SK-N-SH (cell line): ENCODE measurements at regions not wholly inside any gene's neighbourhood (a gene's known extent, or its start where the extent isn't known, plus 50 kb on each side); places are given as distances from the start of the nearest gene placed in this dataset.

Experiments used
- CTCF ChIA-PET: fragments of 300-600, 350-600 bp; formaldehyde crosslinking; extraction: SDS; loops from one replicate; lab custom pipeline; 2021; lab: Yijun Ruan, JAX
- POLR2A ChIA-PET: fragments of 350-600 bp; sonication (Branson Sonifier 250); formaldehyde crosslinking; extraction: SDS; loops from one replicate; lab custom pipeline; 2020; ENCODE audit warnings: antibody characterized with exemption, inconsistent platforms; lab: Yijun Ruan, JAX
- DNase-seq: peaks from one replicate; pipeline ENCODE4 v3.0.0; 2012
- H2AFZ ChIP-seq: fragments of 200-600 bp; sonication (generic); 2 replicates; pipeline ENCODE4 v1.8.1; 2016; ENCODE audit warnings: antibody characterized with exemption, mild to moderate bottlenecking, low read depth
- H3F3A ChIP-seq: fragments of 200-600 bp; sonication (generic); replicated peaks from 2 replicates; pipeline ENCODE3; 2016; ENCODE audit warnings: antibody characterized with exemption, mild to moderate bottlenecking; ENCODE audit not compliant: insufficient read depth
- H3K27ac ChIP-seq, 2 experiments: fragments of 200-500 bp in 1 of 2; fragments of 200-600 bp in 1 of 2; sonication (Bioruptor generic) in 1 of 2; sonication (generic), shearing (Covaris generic) in 1 of 2; 2 replicates each; pipeline versions ENCODE4 v1.5.1 to v1.6.1; 2014 to 2016; ENCODE audit warnings: low read depth in 2 of 2, inconsistent platforms in 1 of 2, low read length in 1 of 2, mild to moderate bottlenecking in 1 of 2, mixed read lengths in 1 of 2
- H3K27me3 ChIP-seq: fragments of 200-600 bp; sonication (generic), shearing (Covaris generic); 2 replicates; pipeline ENCODE4 v1.6.1; 2016; ENCODE audit warnings: mixed run types; ENCODE audit not compliant: insufficient read depth
- H3K36me3 ChIP-seq, 2 experiments: fragments of 200-500 bp in 1 of 2; fragments of 200-600 bp in 1 of 2; sonication (Bioruptor generic) in 1 of 2; sonication (generic) in 1 of 2; replicated peaks in 1 of 2; 2 replicates each; pipeline versions ENCODE3 to v1.5.1; 2014 to 2016; ENCODE audit warnings: low read length in 1 of 2, mild to moderate bottlenecking in 1 of 2; ENCODE audit not compliant: insufficient read depth in 2 of 2, control insufficient read depth in 1 of 2
- H3K4me1 ChIP-seq, 2 experiments: fragments of 200-500 bp in 1 of 2; fragments of 200-600 bp in 1 of 2; sonication (Bioruptor generic) in 1 of 2; sonication (generic), shearing (Covaris generic) in 1 of 2; 2 replicates each; pipeline versions ENCODE4 v1.5.1 to v1.6.1; 2014 to 2016; ENCODE audit warnings: low read depth in 1 of 2, low read length in 1 of 2, mixed run types in 1 of 2; ENCODE audit not compliant: insufficient read depth in 2 of 2, control insufficient read depth in 1 of 2
- H3K4me2 ChIP-seq: fragments of 200-600 bp; sonication (generic), shearing (Covaris generic); 2 replicates; pipeline ENCODE4 v1.6.1; 2017; ENCODE audit warnings: mixed run types
- H3K4me3 ChIP-seq, 2 experiments: fragments of 200-500 bp in 1 of 2; fragments of 200-600 bp in 1 of 2; sonication (Bioruptor generic) in 1 of 2; sonication (generic), shearing (Covaris generic) in 1 of 2; 2 replicates each; pipeline versions ENCODE4 v1.5.1 to v1.8.1; 2014 to 2016; ENCODE audit warnings: low read depth in 2 of 2, inconsistent platforms in 1 of 2, low read length in 1 of 2, mild to moderate bottlenecking in 1 of 2, mixed read lengths in 1 of 2, moderate library complexity in 1 of 2
- H3K79me2 ChIP-seq: fragments of 200-600 bp; sonication (generic); 2 replicates; pipeline ENCODE4 v1.8.1; 2017; ENCODE audit warnings: mild to moderate bottlenecking; ENCODE audit not compliant: insufficient read depth
- H3K9ac ChIP-seq: fragments of 200-600 bp; sonication (generic); 2 replicates; pipeline ENCODE4 v1.6.1; 2017; ENCODE audit warnings: mixed run types
- H3K9me2 ChIP-seq: fragments of 200-600 bp; sonication (generic); 2 replicates; pipeline ENCODE4 v1.6.1; 2017; ENCODE audit warnings: mixed run types
- H3K9me3 ChIP-seq: fragments of 200-600 bp; sonication (generic); 2 replicates; pipeline ENCODE4 v1.6.1; 2017; ENCODE audit warnings: mixed run types, mild to moderate bottlenecking, moderate library complexity
- H4K20me1 ChIP-seq: fragments of 200-600 bp; sonication (generic); 2 replicates; pipeline ENCODE4 v1.6.1; 2017; ENCODE audit warnings: mild to moderate bottlenecking, mixed run types; ENCODE audit not compliant: insufficient read depth
- FOSL2 ChIP-seq: IDR thresholded peaks from 2 replicates; pipeline ENCODE4 v1.4.0; 2012; ENCODE audit warnings: low read depth, mild to moderate bottlenecking, moderate library complexity, borderline replicate concordance
- GABPA ChIP-seq: IDR thresholded peaks from 2 replicates; pipeline ENCODE4 v1.4.0; 2012; ENCODE audit warnings: low read depth, mild to moderate bottlenecking
- JUND ChIP-seq: IDR thresholded peaks from 2 replicates; pipeline ENCODE4 v1.4.0; 2012
- MEF2A ChIP-seq: IDR thresholded peaks from 2 replicates; pipeline ENCODE4 v1.4.0; 2012; ENCODE audit warnings: low read depth, borderline replicate concordance
- RCOR1 ChIP-seq: fragments of 150-350 bp; IDR thresholded peaks from 2 replicates; pipeline ENCODE4 v1.6.1; 2017; ENCODE audit warnings: antibody characterized with exemption, low read length
- RXRA ChIP-seq: IDR thresholded peaks from 2 replicates; pipeline ENCODE4 v1.4.0; 2012; ENCODE audit warnings: low read depth, mild to moderate bottlenecking, borderline replicate concordance
- TCF12 ChIP-seq: IDR thresholded peaks from 2 replicates; pipeline ENCODE4 v1.4.0; 2012
- WGBS: methylation state at CpG from one replicate; pipeline ENCODE4 v1.1.6; 2017; ENCODE audit warnings: low lambda C conversion rate; 5-methylcytosine and 5-hydroxymethylcytosine counted together
- TF ChIP-seq, protein P1 (sequence below): IDR thresholded peaks from 2 replicates; pipeline ENCODE4 v1.4.0; 2012; ENCODE audit warnings: low read depth, borderline replicate concordance
- TF ChIP-seq, protein P2 (sequence below): IDR thresholded peaks from 2 replicates; pipeline ENCODE4 v1.4.0; 2012; ENCODE audit warnings: low read depth, borderline replicate concordance
- TF ChIP-seq, protein P3 (sequence below): IDR thresholded peaks from 2 replicates; pipeline ENCODE4 v1.6.1; 2012; ENCODE audit warnings: mild to moderate bottlenecking, low read depth, low read length, moderate library complexity
- TF ChIP-seq, protein P4 (sequence below): IDR thresholded peaks from 2 replicates; pipeline ENCODE4; 2012

DNA sequence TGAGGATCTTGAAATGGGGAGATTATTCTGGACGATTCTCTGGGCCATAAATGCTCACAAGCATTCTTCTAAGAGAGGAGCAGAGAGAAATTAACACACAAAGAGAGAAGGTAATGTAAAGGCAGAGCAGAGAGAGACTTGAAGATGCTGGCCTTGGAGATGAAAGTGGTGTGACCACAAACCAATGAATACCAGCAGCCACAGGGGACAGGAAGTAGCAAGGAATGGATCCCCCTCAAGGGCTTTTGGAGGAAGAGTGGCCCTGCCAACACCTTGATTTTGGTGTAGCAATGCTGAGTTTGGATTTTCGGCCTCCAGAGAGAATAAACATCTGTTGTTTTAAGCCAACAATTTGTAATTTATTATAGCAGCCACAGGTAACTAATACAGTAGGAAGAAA is 1155.6 kb downstream of the TYW1 start:
- Histone ChIP-seq H3K4me1 (peaks cover 0 to 12% of the 10 kb centered on the region in 2 experiments; a peak in 2 of 4 replicates), H3K4me3 (no peak overlapping the region), H3K9me2 (no peaks in the 10 kb centered on the region), H3K4me2 (no peak overlapping the region), H3F3A (no peaks in the 10 kb centered on the region), H3K36me3 (no peaks in the 10 kb centered on the region), H3K79me2 (no peaks in the 10 kb centered on the region), H3K27ac (no peak overlapping the region), H3K9ac (no peak overlapping the region), H3K9me3 (0 out of 2 replicates have a peak, but pooled peaks cover 3% of the 10 kb centered on the region), H3K27me3 (no peaks in the 10 kb centered on the region), H2AFZ (no peak overlapping the region), H4K20me1 (no peaks in the 10 kb centered on the region)
- DNase-seq = no peak
- WGBS = 12% methylated on average over 2 of the region's 2 CpGs
- CTCF ChIA-PET = interaction anchor here (0.8 to 1.3 kb wide), 2 partner anchors 28 to 89 kb away, joined by 3 read pairs; no protein-coding TSS in a partner anchor
- POLR2A ChIA-PET = no interaction called here
- TF ChIP-seq, protein P1, sequence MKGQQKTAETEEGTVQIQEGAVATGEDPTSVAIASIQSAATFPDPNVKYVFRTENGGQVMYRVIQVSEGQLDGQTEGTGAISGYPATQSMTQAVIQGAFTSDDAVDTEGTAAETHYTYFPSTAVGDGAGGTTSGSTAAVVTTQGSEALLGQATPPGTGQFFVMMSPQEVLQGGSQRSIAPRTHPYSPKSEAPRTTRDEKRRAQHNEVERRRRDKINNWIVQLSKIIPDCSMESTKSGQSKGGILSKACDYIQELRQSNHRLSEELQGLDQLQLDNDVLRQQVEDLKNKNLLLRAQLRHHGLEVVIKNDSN = no peak
- TF ChIP-seq RCOR1 (no peak), RXRA (no peak), JUND (no peak), FOSL2 (no peak), MEF2A (no peak), GABPA (no peak), TCF12 (no peak)
- TF ChIP-seq, protein P2, sequence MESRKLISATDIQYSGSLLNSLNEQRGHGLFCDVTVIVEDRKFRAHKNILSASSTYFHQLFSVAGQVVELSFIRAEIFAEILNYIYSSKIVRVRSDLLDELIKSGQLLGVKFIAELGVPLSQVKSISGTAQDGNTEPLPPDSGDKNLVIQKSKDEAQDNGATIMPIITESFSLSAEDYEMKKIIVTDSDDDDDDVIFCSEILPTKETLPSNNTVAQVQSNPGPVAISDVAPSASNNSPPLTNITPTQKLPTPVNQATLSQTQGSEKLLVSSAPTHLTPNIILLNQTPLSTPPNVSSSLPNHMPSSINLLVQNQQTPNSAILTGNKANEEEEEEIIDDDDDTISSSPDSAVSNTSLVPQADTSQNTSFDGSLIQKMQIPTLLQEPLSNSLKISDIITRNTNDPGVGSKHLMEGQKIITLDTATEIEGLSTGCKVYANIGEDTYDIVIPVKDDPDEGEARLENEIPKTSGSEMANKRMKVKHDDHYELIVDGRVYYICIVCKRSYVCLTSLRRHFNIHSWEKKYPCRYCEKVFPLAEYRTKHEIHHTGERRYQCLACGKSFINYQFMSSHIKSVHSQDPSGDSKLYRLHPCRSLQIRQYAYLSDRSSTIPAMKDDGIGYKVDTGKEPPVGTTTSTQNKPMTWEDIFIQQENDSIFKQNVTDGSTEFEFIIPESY = no peak
- TF ChIP-seq, protein P3, sequence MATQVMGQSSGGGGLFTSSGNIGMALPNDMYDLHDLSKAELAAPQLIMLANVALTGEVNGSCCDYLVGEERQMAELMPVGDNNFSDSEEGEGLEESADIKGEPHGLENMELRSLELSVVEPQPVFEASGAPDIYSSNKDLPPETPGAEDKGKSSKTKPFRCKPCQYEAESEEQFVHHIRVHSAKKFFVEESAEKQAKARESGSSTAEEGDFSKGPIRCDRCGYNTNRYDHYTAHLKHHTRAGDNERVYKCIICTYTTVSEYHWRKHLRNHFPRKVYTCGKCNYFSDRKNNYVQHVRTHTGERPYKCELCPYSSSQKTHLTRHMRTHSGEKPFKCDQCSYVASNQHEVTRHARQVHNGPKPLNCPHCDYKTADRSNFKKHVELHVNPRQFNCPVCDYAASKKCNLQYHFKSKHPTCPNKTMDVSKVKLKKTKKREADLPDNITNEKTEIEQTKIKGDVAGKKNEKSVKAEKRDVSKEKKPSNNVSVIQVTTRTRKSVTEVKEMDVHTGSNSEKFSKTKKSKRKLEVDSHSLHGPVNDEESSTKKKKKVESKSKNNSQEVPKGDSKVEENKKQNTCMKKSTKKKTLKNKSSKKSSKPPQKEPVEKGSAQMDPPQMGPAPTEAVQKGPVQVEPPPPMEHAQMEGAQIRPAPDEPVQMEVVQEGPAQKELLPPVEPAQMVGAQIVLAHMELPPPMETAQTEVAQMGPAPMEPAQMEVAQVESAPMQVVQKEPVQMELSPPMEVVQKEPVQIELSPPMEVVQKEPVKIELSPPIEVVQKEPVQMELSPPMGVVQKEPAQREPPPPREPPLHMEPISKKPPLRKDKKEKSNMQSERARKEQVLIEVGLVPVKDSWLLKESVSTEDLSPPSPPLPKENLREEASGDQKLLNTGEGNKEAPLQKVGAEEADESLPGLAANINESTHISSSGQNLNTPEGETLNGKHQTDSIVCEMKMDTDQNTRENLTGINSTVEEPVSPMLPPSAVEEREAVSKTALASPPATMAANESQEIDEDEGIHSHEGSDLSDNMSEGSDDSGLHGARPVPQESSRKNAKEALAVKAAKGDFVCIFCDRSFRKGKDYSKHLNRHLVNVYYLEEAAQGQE = no peak
- TF ChIP-seq, protein P4, sequence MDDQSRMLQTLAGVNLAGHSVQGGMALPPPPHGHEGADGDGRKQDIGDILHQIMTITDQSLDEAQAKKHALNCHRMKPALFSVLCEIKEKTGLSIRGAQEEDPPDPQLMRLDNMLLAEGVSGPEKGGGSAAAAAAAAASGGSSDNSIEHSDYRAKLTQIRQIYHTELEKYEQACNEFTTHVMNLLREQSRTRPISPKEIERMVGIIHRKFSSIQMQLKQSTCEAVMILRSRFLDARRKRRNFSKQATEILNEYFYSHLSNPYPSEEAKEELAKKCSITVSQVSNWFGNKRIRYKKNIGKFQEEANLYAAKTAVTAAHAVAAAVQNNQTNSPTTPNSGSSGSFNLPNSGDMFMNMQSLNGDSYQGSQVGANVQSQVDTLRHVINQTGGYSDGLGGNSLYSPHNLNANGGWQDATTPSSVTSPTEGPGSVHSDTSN = no peak
